HG02981 (cell line): ENCODE measurements at regions not wholly inside any gene's neighbourhood (a gene's known extent, or its start where the extent isn't known, plus 50 kb on each side); places are given as distances from the start of the nearest gene placed in this dataset.
"Not testable (repeated sequence)": the region's sequence is repeated elsewhere in the genome, so short reads cannot be mapped to it uniquely, and the experiment has no call there.

Experiments
- ATAC-seq: cut with Tn5 transposase; IDR thresholded peaks from one replicate; pipeline ENCODE4 v1.9.1; 2021; ENCODE audit warnings: mild to moderate bottlenecking, moderate library complexity; ENCODE audit not compliant: unreplicated experiment

DNA sequence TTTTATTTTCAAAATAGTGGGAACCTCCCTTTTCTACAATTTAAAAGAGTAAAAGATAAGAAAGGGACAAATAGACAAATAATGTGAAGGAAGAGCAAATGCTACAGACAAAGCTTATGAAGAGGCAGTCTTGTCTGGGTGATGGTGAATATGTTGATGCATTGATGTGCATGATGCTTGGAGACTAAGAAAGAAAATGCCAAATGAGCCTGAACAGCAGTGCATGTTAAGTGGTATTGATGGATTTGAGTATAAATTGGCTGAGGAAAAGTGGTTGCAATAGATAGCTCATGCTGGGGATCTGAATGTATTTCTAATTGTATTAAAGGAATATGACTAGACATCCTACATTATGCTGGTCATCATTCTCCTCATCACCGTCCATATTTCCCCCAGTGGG is 268.6 kb upstream of the ANO5 start:
- no peak for ATAC-seq

DNA sequence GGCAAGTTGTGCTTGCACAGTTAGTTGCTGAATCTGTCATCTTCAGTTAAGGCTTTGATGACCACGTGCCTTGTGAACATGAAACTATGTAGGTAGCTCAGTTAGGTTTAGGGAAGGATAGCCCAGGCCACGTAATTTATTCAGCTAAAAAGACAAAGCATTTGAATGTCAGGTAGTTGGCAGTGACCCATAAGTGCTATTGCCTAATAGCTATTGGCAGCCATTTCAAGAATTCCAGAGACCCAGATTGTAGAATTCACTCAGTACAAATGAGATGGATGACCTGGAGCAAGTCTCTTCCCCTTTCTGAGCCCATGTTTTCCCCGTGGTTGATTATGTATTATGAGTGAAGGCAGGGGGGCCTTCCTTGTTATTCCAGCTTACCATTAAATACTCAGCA is 265.3 kb upstream of the ANO5 start:
- ATAC-seq: no peak

DNA sequence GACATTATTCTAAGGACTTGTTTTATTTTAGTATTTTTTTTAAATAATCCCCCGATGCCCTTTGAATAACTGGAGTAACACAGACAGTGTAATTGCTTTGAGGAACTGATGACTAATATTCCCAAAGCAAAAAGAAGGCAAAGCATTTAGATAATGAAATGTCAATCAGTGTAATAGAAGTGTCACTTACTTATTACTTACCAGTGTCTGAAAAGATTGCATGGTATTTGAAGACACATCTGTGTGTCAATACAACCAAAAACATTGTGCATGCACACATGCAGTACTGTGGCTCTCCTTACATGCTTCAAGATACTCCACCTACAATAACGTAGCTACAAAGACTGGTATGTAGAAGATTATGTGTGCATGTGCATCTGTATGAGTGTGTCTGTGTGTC is 264.0 kb upstream of the ANO5 start:
- no peak for ATAC-seq

DNA sequence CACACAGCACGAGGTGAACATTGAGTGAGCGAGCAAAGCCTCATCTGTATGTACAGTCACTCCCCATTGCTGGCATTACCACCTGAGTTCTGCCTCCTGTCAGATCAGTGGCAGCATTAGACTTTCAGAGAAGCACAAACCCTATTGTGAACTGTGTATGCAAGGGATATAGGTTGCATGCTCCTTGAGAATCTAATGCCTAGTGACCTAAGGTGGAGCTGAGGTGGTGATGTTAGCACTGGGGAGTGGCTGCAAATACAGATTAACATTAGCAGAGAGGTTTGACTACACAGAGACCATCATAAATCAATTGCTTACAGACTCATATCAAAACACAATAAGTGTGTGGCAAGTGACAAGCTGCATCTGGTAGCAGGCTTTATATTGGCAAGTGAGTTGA is 262.5 kb upstream of the ANO5 start:
- ATAC-seq: no peak

DNA sequence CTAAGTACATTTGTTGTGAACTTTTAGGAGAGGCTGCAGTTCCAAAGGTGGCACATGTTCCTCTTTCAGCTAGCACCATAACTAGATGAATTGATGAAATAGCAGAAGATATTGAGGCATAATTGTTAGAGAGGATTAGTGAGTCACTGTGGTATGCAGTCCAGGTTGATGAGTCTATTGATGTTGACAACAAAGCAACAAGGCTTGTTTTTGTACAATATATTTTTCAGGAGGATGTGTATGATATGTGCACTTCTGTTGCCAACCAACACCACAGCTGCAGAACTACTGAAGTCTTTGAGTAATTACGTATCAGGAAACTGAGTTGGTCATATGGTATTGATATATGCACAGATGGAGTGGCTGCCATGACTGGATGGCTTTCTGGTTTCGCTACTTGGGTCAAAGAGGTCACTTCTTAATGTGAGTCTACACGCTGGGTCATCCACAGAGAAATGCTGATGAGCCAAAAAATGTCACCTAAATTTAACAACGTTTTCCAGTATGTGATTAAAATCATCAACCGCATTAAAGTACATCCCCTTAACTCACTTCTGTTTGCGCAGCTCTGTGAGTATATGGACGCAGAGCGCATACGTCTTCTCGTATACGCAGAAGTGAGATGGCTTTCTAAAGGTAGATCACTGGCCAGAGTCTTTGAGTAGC is 261.3 kb upstream of the ANO5 start:
- no peak for ATAC-seq

DNA sequence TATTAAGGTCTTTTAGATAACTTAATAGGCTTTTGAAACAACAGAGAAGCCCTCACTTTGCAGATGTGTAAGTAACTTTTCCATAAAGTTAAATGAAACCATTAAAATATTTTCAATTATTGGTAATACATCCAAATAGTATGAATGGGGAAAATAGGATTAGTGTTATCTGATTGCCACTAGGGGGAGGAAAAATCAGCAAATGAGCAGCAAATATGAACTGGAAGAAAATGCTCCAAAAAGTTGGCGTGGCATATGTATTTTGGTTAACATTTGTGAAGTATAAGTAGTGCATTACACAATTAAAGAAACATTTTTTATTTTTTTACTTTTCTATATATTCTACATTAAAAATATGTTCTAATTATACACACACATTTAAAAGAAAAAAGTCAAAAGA is 259.8 kb upstream of the ANO5 start:
- no peak for ATAC-seq

DNA sequence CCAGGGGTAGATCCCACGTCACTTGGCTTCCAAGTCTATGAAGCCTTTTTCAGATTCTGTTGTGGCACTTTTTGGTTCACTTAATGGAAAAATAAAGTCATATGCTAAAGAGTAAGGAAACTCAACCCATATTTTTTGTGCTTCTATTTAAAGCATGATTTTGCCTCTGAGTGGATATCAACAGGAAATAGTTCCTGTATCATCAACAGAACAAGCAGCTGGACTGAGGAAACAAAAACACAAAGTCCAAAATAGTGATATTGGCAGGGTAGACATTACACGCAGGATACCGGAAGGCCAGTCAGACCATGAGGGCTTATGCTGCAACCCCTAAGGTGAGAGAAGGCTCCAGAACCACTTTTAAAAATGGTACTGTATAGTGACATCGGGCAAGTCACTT is 248.3 kb upstream of the ANO5 start:
- ATAC-seq: no peak

DNA sequence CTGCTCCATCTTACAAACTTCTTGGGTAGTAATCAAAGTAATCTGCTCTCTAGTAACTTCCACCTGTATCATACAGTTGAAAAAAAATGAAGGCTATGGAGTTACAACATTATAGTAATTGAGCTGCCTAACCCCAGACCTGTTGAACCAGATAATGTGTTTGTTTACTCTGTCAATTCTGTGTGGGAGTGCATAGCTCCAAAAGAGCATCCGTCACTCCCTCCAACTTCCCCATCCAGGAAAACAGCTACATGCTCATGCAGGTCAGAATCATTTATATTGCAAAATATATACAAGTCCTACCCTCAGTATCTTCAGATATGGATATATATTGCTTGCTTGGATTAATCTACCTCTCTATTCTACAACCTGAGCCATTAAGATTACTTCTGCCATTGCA is 244.0 kb upstream of the ANO5 start:
- no peak for ATAC-seq

DNA sequence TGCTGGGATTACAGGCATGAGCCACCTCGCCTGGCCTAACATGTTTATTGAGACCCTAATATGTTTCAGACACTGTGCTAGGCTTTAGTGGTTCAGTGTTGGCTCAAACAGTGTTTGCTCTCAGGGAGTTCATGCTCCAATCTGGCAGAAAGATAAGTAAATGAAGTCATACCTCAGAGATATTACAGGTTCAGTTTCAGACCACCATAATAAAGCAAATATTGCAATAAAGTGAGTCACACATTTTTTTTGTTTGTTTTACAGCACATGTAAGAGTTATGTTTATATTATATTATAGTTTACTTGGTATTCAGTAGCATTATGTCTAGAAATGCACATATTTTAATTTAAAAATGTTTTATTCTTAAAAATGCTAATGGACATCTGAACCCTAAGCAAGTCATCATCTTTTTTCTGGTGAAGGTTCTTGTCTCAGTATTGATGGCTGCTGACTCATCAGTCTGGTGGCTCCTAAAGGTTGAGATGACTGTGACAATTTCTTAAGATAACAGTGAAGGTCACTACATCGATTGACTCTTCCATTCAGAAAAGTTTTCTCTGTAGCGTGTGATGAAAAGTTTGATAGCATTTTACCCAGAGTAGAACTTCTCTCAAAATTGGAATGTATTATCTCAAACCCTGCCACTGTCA is 243.0 kb upstream of the ANO5 start:
- ATAC-seq: no peak

DNA sequence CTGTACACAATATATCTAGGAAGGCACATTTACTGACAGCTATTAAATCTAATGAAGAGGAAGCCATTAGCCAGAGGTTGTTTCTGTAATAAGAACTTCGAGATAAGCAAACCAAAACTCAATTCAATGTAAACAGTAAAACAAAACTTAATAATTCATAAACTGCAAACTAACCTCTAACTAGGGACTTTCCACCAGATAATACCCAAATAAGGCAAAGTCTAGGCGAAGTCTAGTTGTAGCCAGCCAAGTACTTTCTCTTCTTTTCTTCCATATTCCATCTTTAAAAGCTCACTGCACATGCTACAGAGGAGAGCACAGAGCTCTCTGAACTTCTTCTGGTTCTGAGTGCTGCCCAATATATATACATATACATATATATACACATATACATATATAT is 229.9 kb upstream of the ANO5 start:
- ATAC-seq: no peak

DNA sequence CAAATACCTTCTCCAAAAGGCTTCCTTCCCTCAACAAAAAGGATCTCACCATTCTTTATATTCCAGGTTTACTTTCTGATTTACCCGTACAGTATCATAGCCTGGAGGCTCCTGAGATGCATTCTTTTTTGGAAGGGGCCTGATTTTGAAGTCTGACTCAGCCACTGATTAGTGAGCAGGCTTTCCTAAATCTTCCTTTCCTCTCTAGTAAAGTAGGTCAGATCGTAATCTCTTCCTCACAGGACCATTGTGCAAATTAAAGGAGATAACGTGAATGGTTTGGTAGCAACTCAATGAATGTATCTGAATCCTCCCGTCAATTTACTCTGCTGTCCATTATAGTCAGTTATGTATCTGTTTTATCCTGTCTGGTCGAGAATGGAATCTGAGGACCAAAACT is 227.7 kb upstream of the ANO5 start:
- no peak for ATAC-seq

DNA sequence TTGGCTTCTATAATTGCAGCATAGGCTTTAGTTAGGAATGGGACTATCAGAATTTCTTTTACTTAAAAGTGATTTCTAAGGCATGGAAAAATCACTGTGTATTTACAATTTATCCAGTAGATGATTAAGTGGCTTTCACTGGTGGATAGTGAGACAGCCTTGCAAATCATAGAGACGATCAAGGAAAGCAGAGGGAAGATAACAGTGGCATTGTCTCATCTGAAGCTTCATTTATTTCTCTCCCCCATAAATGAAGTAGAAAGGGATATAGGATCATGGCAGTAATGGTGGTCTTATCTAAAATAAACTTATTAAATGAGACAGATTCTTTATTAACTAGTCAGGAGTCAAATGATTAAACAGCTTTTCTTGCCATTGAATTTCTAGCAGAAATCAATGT is 224.2 kb upstream of the ANO5 start:
- no peak for ATAC-seq

DNA sequence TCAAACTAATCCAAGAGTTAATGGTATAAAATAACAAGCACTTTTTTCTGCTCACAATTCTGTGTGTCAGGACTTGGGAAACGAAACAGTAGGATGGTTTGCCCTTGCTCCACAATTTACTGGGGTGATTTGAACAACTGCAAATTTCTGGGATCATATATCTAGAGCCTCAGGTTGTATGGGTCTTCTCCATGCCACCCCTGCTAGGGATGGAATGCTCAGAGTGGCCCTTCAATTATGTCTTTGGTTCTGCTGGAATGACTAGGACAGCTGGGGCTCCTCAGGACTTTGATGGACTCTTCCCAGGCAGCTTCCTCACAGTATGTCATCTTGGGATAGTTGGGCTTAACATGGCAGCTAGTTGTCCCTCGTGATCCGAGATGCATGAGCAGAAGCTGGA is 223.0 kb upstream of the ANO5 start:
- no peak for ATAC-seq

DNA sequence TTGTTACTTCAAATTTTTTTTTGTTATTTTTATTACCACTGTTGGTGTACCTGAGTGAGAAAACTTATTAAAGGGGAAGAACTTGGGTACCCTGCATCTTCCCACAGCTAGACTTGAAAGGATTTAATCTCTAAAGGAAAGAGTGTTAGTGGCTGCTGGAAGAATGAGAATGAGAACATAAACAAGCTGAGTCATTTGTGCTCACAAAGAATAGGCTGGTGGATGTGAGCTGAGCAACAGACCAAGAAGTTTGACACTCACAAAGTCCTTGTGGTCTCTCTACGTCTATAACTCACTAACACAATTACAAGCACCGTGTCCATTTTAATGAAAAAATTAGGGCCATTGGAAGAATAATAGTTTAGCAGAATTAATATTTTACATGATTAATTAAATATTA is 217.6 kb upstream of the ANO5 start:
- ATAC-seq: no peak

DNA sequence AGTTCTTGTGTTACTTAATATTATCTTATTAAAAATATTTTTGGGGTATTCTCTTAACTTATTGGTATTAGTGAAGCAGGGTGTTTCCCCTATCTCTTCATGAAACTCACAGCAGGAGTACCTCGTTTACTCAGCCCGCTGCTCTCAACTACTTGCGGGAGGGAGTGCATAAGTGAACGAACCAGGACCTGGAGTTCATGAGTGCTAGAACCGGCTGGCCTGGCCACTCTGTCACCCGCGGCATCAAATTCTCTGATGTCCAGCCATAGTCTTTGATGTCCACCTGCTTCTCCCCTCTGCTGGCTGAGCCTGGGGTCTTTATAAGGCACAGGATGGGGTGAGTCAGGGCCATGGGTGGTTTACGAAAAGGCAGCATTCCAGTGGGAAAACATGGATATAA is 216.7 kb upstream of the ANO5 start:
- no peak for ATAC-seq

DNA sequence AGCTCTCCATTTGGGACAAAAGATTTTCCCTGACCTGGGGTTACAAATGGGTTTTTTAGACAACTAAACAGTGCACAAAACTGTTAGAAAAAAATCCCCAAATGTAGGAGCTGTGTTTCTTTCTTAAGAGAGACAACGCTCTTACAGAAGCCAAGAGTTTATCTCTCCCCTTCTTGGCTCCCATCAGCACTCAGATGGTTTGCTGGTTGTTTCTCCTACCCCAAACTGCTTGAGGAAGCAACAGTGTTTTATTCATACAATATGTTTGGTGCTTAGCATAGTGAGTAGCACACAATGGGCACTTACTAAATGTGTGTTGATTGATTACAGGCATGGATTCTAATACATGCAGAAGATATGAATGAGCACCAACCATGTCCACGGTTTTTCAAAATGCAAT is 209.5 kb upstream of the ANO5 start:
- ATAC-seq: no peak

DNA sequence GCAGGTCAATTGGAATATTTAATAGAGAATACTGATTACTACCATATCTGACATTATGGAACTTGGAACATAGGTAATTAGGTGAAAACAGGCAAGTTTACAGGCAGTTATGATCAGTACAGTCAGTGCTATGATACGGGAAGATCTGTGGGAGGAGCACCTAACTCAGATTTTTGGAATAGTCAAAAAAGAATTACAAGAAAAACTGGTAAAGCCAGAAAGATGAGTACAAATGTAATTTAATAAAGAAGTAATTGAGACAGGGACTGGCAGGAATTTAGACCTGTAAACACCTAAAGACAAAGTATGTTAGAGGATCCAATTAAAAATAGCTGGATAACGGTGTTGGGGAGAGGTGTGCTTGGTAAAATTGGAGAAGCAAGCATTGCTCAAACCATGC is 206.5 kb upstream of the ANO5 start:
- no peak for ATAC-seq

DNA sequence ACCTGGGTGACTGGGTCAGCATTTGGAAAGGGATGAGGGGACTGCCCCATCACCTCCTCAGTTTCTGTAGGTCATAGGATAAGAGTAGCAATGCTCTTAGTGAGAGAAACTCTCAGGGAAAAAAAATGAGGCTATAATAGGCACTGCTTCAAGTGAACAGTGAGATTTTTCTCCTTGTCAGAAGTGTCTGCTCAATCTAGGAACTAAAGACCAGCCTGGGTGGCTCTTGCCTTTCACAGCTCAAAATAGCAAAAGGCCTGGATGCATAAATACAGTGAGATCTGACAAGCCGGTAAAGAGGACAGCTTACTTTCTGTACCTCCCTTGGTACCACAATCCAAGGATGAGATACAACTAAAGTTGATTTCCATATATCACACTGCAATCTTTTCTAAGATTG is 205.6 kb upstream of the ANO5 start:
- no peak for ATAC-seq

DNA sequence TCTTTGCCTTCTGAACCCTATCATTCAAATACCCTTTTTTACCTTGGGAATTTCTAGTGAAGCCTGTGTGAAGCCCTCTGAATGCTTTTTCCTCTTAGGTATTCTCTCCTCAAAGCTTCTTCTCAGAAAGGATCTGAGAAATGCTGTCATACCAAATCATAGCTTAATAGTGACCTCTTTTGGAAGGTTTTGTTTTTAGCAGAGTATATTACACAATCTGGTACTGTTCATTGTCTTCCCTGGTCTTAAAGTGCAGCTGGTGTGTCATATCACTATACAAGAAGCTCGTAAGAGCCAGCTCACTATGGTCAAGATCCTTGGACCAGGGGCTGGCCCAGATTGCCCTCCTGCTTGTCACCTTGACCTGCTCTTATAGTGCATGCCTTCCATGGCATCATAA is 204.4 kb upstream of the ANO5 start:
- no peak for ATAC-seq

DNA sequence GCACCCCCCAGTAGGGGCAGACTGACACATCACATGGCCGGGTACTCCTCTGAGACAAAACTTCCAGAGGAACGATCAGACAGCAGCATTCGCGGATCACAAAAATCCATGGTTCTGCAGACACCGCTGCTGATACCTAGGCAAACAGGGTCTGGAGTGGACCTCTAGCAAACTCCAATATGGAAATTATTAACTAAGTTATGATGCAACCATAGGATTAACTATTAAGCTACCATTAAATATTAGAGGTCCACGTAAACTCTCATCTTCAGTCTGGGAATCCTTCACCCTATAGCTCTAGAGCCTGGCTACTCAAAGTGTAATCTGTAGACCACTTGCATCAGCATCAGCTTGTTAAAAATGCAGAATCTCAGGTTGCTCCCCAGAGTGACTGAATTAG is 191.1 kb upstream of the ANO5 start:
- not testable (repeated sequence) for ATAC-seq

DNA sequence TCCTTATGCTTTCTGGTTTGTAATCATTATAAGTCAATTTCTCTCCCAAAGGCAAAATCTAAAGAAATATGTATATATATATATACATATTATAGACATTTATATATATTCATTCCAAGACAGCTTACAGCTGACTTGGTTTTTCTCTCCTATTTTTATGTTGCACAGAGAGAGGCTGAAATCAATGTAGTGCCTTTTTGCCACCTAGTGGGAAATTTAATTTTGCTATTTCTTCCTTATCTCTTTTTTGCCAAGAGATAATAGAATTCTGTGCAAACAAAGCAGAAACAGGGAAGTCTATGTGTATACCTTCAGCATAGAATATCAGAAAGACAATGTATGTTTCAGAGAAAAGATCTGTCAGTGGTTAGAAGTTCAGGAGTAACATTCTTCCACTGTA is 186.0 kb upstream of the ANO5 start:
- ATAC-seq: no peak

DNA sequence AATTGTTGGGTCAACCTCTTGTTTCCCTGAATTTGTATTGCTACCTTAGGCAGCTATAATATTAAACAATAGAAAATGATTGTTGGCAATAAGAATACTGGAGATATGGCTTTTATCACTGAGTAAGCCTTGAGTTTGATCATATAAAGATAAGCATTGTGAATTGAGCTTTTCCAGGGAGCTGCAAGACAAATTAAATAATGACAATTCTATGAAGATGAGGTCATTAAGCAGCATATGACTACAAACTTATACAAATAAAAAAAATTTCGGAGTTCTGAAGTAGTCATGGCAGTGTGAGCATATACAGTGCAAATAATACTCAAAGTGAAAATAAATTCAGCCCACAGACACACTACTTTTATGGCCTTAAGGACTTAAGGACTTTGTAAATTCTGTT is 161.1 kb upstream of the ANO5 start:
- ATAC-seq: no peak

DNA sequence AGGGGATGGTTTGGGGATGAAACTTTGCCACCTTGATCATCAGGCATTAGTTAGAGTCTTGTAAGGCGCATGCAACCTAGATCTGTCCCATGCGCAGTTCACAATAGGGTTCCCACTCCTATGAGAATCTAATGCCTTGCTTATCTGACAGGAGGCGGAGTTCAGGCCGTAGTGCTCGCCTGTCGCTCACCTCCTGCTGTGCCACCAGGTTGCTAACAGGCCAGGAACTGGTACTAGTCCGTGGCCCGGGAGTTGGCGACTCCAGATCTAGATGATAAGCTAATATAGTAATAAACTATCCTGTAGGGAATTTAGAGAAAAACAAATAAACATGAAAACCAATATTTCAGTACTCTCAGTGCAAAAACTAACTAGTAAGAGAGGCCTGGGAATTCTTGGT is 155.4 kb upstream of the ANO5 start:
- ATAC-seq: no peak
